HepG2 (cell line): ENCODE measurements at regions not wholly inside any gene's neighbourhood (a gene's known extent, or its start where the extent isn't known, plus 50 kb on each side); places are given as distances from the start of the nearest gene placed in this dataset.

ENCODE experiments used
- ATAC-seq: fragments of 200-7000 bp; cut with Tn5 transposase; 3 replicates; pipeline ENCODE4 v1.9.1; 2020; ENCODE audit warnings: mild to moderate bottlenecking, moderate library complexity
- BruUV-seq: library from RNA; stranded (reverse); fragments of 400-500 nt; replicated peaks from 2 replicates; lab custom pipeline; 2021; lab: Mats Ljungman, UMichigan
- CTCF ChIA-PET: fragments of 300-600 bp; formaldehyde crosslinking; extraction: SDS; loops from one replicate; lab custom pipeline; 2021; ENCODE audit warnings: low total read pairs, inconsistent platforms, low intra/inter-chr PET ratio; lab: Yijun Ruan, JAX
- POLR2A ChIA-PET: fragments of 350-600 bp; sonication (Branson Sonifier 250); formaldehyde crosslinking; loops from one replicate; lab custom pipeline; 2020; ENCODE audit warnings: antibody characterized with exemption, inconsistent platforms; lab: Yijun Ruan, JAX
- DNase-seq: peaks from one replicate; pipeline ENCODE4 v3.0.0-alpha.2; 2015; ENCODE audit warnings: low spot score
- FAIRE-seq: peaks from 3 replicates; lab custom pipeline; 2011; peaks lifted over from hg19 to GRCh38; lab: Jason Lieb, UNC
- H2AFZ ChIP-seq: one replicate; pipeline ENCODE4 v1.6.1; 2011; ENCODE audit warnings: low read length, inconsistent platforms
- H3K27ac ChIP-seq: fragments of 300-600 bp; 3 replicates; pipeline ENCODE4 v1.8.0; 2011; ENCODE audit warnings: mixed run types, mild to moderate bottlenecking, mixed read lengths, low read length, inconsistent platforms; ENCODE audit not compliant: insufficient read depth; ENCODE audit errors: extremely low read length
- H3K27me3 ChIP-seq, 2 experiments: fragments of 200-600 bp in 1 of 2; 2 replicates in 1 of 2; 3 replicates in 1 of 2; pipeline versions ENCODE4 v1.6.0 to v1.8.0; 2011; ENCODE audit warnings: low read length in 2 of 2, mild to moderate bottlenecking in 2 of 2, moderate library complexity in 2 of 2, inconsistent platforms in 1 of 2; ENCODE audit not compliant: insufficient read depth in 2 of 2, control insufficient read depth in 1 of 2
- H3K36me3 ChIP-seq, 2 experiments: fragments of 200-600 bp in 1 of 2; replicated peaks in 1 of 2; 2 replicates in 1 of 2; 3 replicates in 1 of 2; pipeline versions ENCODE4 v1.5.1 to v1.8.0; 2011; ENCODE audit warnings: low read length in 2 of 2, inconsistent platforms in 1 of 2; ENCODE audit not compliant: insufficient read depth in 2 of 2, control insufficient read depth in 1 of 2
- H3K4me1 ChIP-seq: 2 replicates; pipeline ENCODE4 v1.5.1; 2012; ENCODE audit warnings: low read length, inconsistent platforms; ENCODE audit not compliant: insufficient read depth
- H3K4me2 ChIP-seq: 2 replicates; pipeline ENCODE4 v1.6.0; 2011; ENCODE audit warnings: low read depth, low read length, inconsistent platforms
- H3K4me3 ChIP-seq, 3 experiments: fragments of 200-600 bp in 1 of 3; sonication (generic), shearing (Covaris generic) in 1 of 3; replicated peaks in 1 of 3; 2 replicates each; pipeline ENCODE4 v1.5.1; 2011 to 2016; ENCODE audit warnings: low read length in 3 of 3, inconsistent platforms in 2 of 3, low read depth in 2 of 3, mild to moderate bottlenecking in 2 of 3, control low read depth in 1 of 3, mixed read lengths in 1 of 3; ENCODE audit not compliant: insufficient read depth in 1 of 3
- H3K79me2 ChIP-seq: one replicate; pipeline ENCODE4 v1.6.1; 2011; ENCODE audit warnings: low read length, inconsistent platforms; ENCODE audit not compliant: insufficient read depth
- H3K9ac ChIP-seq: 2 replicates; pipeline ENCODE4 v1.6.0; 2011; ENCODE audit warnings: mild to moderate bottlenecking, low read depth, low read length, inconsistent platforms; ENCODE audit not compliant: insufficient read depth
- H3K9me3 ChIP-seq: 2 replicates; pipeline ENCODE4 v1.5.1; 2012; ENCODE audit warnings: mild to moderate bottlenecking, low read length
- H4K20me1 ChIP-seq: 2 replicates; pipeline ENCODE4 v1.6.0; 2011; ENCODE audit warnings: inconsistent platforms, mild to moderate bottlenecking, low read length, moderate library complexity; ENCODE audit not compliant: insufficient read depth
- CENPX ChIP-seq: sonication (generic); formaldehyde crosslinking; IDR thresholded peaks from 2 replicates; pipeline ENCODE4 v1.9.0; 2021; ENCODE audit warnings: mild to moderate bottlenecking, missing genetic modification reagents, moderate library complexity
- JUN ChIP-seq: sonication (generic); formaldehyde crosslinking; IDR thresholded peaks from 2 replicates; pipeline ENCODE4 v1.4.0; 2020; ENCODE audit warnings: mild to moderate bottlenecking, missing genetic modification reagents
- ZBED4 ChIP-seq: sonication (generic); formaldehyde crosslinking; IDR thresholded peaks from 2 replicates; pipeline ENCODE4 v1.4.0; 2020; ENCODE audit warnings: missing genetic modification reagents, borderline replicate concordance
- ZBTB33 ChIP-seq: sonication (generic); formaldehyde crosslinking; IDR thresholded peaks from 2 replicates; pipeline ENCODE4 v1.4.0; 2020; ENCODE audit warnings: missing genetic modification reagents
- ZFYVE20 ChIP-seq: sonication (generic); formaldehyde crosslinking; IDR thresholded peaks from 2 replicates; pipeline ENCODE4 v1.8.0; 2023; ENCODE audit warnings: low read depth, mild to moderate bottlenecking, moderate library complexity, missing genetic modification reagents, borderline replicate concordance
- ZNF569 ChIP-seq: sonication (generic); formaldehyde crosslinking; IDR thresholded peaks from 2 replicates; pipeline ENCODE4 v1.5.0; 2020; ENCODE audit warnings: mild to moderate bottlenecking, missing genetic modification reagents, moderate library complexity, borderline replicate concordance
- ZNF773 ChIP-seq: sonication (generic); formaldehyde crosslinking; IDR thresholded peaks from 2 replicates; pipeline ENCODE4 v1.4.0; 2020; ENCODE audit warnings: missing genetic modification reagents, borderline replicate concordance
- WGBS: methylation state at CpG from one replicate; pipeline ENCODE4 v1.1.6; 2017; ENCODE audit warnings: low lambda C conversion rate; 5-methylcytosine and 5-hydroxymethylcytosine counted together
- in situ Hi-C: cut with HindIII; loops from 2 replicates; pipeline ENCODE4 v1.10.0; 2017; ENCODE audit warnings: low pct_unique_long_range_greater_than_20kb; ENCODE audit not compliant: extremely low pct_ligation_motif_present
- intact Hi-C: fragments of 100-400 bp; cut with micrococcal nuclease; formaldehyde crosslinking; loops from one replicate; pipeline ENCODE4 v1.10.0; 2022; ENCODE audit not compliant: unreplicated experiment

- Histone ChIP-seq H3K79me2 (no peaks in the 10 kb centered on the region), H3K4me2 (no peak overlapping the region), H3K9ac (no peak overlapping the region), H2AFZ (no peak overlapping the region), H3K36me3 (no peaks in the 10 kb centered on the region), H4K20me1 (no peaks in the 10 kb centered on the region), H3K4me3 (no peak overlapping the region), H3K4me1 (no peaks in the 10 kb centered on the region), H3K27ac (no peak overlapping the region), H3K9me3 (no peaks in the 10 kb centered on the region), H3K27me3 (peaks cover 0 to 2% of the 10 kb centered on the region in 2 experiments; a peak in 1 of 5 replicates)
- BruUV-seq = no TSS peak
- TF ChIP-seq ZBTB33 = no peak
- TF ChIP-seq ZNF773 (CRISPR knock-in tag) = no peak
- TF ChIP-seq JUN = no peak
- no peak for TF ChIP-seq ZNF569 (CRISPR knock-in tag)
- TF ChIP-seq ZBED4 (CRISPR knock-in tag) = no peak
- TF ChIP-seq ZFYVE20 (CRISPR knock-in tag) = no peak
- no peak for TF ChIP-seq CENPX
- WGBS = 17% methylated on average over 5 of the region's 5 CpGs
- ATAC-seq = no peak
- intact Hi-C loops (no loop called here), in situ Hi-C loops (loop anchor here (5.0 kb wide), 1 partner anchor 173 kb away; no protein-coding TSS in a partner anchor)
- CTCF ChIA-PET = no interaction called here
- DNase-seq = no peak
- POLR2A ChIA-PET = no interaction called here
- FAIRE-seq = no peak
Measured at GRCh38 chr7:26065652-26066051, 86.3 kb upstream of the NFE2L3 start.
